PC-3 (cell line): ENCODE measurements at regions not wholly inside any gene's neighbourhood (a gene's known extent, or its start where the extent isn't known, plus 50 kb on each side); places are given as distances from the start of the nearest gene placed in this dataset.

Experiments
- ATAC-seq: fragments of 200-7000 bp; cut with Tn5 transposase; 2 replicates; pipeline ENCODE4 v1.9.1; 2020; ENCODE audit warnings: mild to moderate bottlenecking, moderate library complexity
- BruUV-seq: library from RNA; stranded (reverse); fragments of 400-500 nt; replicated peaks from 2 replicates; lab custom pipeline; 2021; lab: Mats Ljungman, UMichigan
- CTCF ChIA-PET: fragments of 300-600 bp; sonication (Branson Sonifier 250); formaldehyde crosslinking; loops from one replicate; lab custom pipeline; 2022; ENCODE audit warnings: antibody characterized with exemption; lab: Charles Lee
- POLR2A ChIA-PET: fragments of 300-600 bp; sonication (Branson Sonifier 250); formaldehyde crosslinking; loops from one replicate; lab custom pipeline; 2022; ENCODE audit warnings: antibody characterized with exemption; ENCODE audit not compliant: unreplicated experiment; lab: Charles Lee
- DNase-seq: peaks from one replicate; pipeline ENCODE4 v3.0.0-alpha.2; 2015
- H2AFZ ChIP-seq: fragments of 300-600 bp; sonication (generic); 2 replicates; pipeline ENCODE4 v1.6.0; 2016; ENCODE audit warnings: antibody characterized with exemption, low read length
- H3F3A ChIP-seq: fragments of 300-600 bp; sonication (generic); one replicate; pipeline ENCODE4 v1.6.0; 2017; ENCODE audit warnings: antibody characterized with exemption, low read length, control low read depth, mild to moderate bottlenecking; ENCODE audit not compliant: unreplicated experiment
- H3K27ac ChIP-seq: fragments of 300-600 bp; sonication (generic); 2 replicates; pipeline ENCODE4 v1.5.1; 2016; ENCODE audit warnings: mild to moderate bottlenecking, low read length
- H3K27me3 ChIP-seq: fragments of 300-600 bp; sonication (generic); 2 replicates; pipeline ENCODE4 v1.6.1; 2016; ENCODE audit warnings: low read length, mixed read lengths
- H3K36me3 ChIP-seq: fragments of 300-600 bp; sonication (generic); 2 replicates; pipeline ENCODE4 v1.6.1; 2016; ENCODE audit warnings: low read depth, mixed run types, low read length, mixed read lengths
- H3K4me1 ChIP-seq: fragments of 300-600 bp; sonication (generic); 2 replicates; pipeline ENCODE4 v1.5.1; 2016; ENCODE audit warnings: low read length; ENCODE audit not compliant: insufficient read depth
- H3K4me2 ChIP-seq: fragments of 300-600 bp; sonication (generic); 2 replicates; pipeline ENCODE4 v1.6.0; 2016; ENCODE audit warnings: low read length
- H3K4me3 ChIP-seq: fragments of 300-600 bp; sonication (generic); 2 replicates; pipeline ENCODE4 v1.5.1; 2016; ENCODE audit warnings: mild to moderate bottlenecking, low read length, mixed read lengths
- H3K79me2 ChIP-seq: fragments of 300-600 bp; sonication (generic); 2 replicates; pipeline ENCODE4 v1.6.1; 2017; ENCODE audit warnings: low read length, mixed read lengths
- H3K9ac ChIP-seq: fragments of 300-600 bp; sonication (generic); 2 replicates; pipeline ENCODE4 v1.6.0; 2016; ENCODE audit warnings: mild to moderate bottlenecking, low read length
- H3K9me2 ChIP-seq: fragments of 300-600 bp; sonication (generic); replicated peaks from 2 replicates; pipeline ENCODE4 v1.6.1; 2016; ENCODE audit warnings: mixed run types, low read length, mixed read lengths
- H3K9me3 ChIP-seq: fragments of 300-600 bp; sonication (generic); 2 replicates; pipeline ENCODE4 v1.6.1; 2016; ENCODE audit warnings: low read length, mixed read lengths
- H4K20me1 ChIP-seq: fragments of 300-600 bp; sonication (generic); 2 replicates; pipeline ENCODE4 v1.6.1; 2016; ENCODE audit warnings: low read length, mixed read lengths
- EZH2 ChIP-seq: fragments of 300-600 bp; sonication (generic); IDR thresholded peaks from one replicate; pipeline ENCODE4 v1.6.1; 2017; ENCODE audit warnings: antibody characterized with exemption, mild to moderate bottlenecking, low read length; ENCODE audit not compliant: unreplicated experiment
- EZH2phosphoT487 ChIP-seq: fragments of 300-600 bp; sonication (generic); IDR thresholded peaks from 2 replicates; pipeline ENCODE4 v1.6.1; 2018; ENCODE audit warnings: mild to moderate bottlenecking, antibody characterized with exemption, low read length, borderline replicate concordance
- intact Hi-C: fragments of 100-400 bp; cut with micrococcal nuclease; formaldehyde crosslinking; loops from 2 replicates; pipeline ENCODE4 v1.9.0; 2023
- TF ChIP-seq, protein P1 (sequence below): fragments of 300-600 bp; sonication (generic); conservative IDR thresholded peaks from 2 replicates; pipeline ENCODE4 v1.5.1; 2017; ENCODE audit warnings: antibody characterized with exemption, low read depth, mild to moderate bottlenecking, low read length

DNA sequence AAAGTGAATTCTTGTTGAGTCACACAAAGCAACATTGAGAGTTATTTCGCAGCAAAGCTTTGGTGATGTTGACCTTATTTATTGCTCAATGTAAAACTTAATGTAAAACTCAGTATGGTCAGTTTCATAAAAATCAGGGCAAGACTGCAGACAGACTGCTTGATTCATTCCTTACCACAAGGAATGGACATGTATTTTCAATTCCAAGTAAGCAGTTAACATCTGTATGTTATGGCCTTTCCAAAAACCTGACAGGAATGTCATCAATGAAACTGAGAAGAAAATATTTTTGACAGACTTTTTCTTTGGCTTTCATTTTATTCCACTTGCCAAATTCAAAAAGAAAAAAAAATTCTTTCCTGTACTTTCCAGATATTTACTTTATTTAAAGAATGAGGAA is 488.3 kb downstream of the ANKRD50 start:
- no peaks in the 10 kb centered on the region for H3K36me3 ChIP-seq
- H3K27ac ChIP-seq = no peak overlapping the region
- H3F3A ChIP-seq = no peaks in the 10 kb centered on the region
- intact Hi-C loops = no loop called here
- H2AFZ ChIP-seq = no peak overlapping the region
- no peaks in the 10 kb centered on the region for H3K9me3 ChIP-seq
- POLR2A ChIA-PET = no interaction called here
- H3K9me2 ChIP-seq = no peaks in the 10 kb centered on the region
- H3K4me1 ChIP-seq = no peaks in the 10 kb centered on the region
- no peak overlapping the region for H3K4me3 ChIP-seq
- no peaks in the 10 kb centered on the region for H3K79me2 ChIP-seq
- no peak overlapping the region for H3K4me2 ChIP-seq
- TF ChIP-seq EZH2 (no peak), EZH2phosphoT487 (no peak)
- TF ChIP-seq, protein P1, sequence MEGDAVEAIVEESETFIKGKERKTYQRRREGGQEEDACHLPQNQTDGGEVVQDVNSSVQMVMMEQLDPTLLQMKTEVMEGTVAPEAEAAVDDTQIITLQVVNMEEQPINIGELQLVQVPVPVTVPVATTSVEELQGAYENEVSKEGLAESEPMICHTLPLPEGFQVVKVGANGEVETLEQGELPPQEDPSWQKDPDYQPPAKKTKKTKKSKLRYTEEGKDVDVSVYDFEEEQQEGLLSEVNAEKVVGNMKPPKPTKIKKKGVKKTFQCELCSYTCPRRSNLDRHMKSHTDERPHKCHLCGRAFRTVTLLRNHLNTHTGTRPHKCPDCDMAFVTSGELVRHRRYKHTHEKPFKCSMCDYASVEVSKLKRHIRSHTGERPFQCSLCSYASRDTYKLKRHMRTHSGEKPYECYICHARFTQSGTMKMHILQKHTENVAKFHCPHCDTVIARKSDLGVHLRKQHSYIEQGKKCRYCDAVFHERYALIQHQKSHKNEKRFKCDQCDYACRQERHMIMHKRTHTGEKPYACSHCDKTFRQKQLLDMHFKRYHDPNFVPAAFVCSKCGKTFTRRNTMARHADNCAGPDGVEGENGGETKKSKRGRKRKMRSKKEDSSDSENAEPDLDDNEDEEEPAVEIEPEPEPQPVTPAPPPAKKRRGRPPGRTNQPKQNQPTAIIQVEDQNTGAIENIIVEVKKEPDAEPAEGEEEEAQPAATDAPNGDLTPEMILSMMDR = no peak
- no TSS peak for BruUV-seq
- H3K27me3 ChIP-seq = no peaks in the 10 kb centered on the region
- no peak overlapping the region for H3K9ac ChIP-seq
- CTCF ChIA-PET = no interaction called here
- H4K20me1 ChIP-seq = no peaks in the 10 kb centered on the region
- DNase-seq = no peak
- no peak for ATAC-seq

DNA sequence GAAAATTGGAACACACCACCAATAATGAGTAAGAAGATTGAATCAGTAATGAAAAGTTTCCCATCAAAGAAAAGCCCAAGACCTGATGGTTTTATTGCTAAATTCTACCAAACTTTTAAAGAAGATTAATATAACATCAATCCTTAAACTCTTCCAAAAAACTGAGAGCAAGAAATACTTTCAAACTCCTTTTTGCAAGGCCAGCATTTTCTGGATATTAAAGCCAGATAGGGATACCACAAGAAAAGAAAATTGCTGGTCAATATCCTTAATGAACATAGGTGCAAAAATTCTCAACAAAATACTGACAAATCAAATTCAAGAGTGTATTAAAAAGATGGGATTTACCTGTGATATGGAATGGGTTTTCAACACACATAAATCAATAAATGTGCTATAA is 484.6 kb downstream of the ANKRD50 start:
- Histone ChIP-seq H3K36me3 (no peaks in the 10 kb centered on the region), H3K4me2 (no peak overlapping the region), H3K9me2 (no peaks in the 10 kb centered on the region), H3K9ac (no peak overlapping the region), H3K4me3 (no peak overlapping the region), H3K27me3 (no peaks in the 10 kb centered on the region), H3K4me1 (peaks cover 15% of the 10 kb centered on the region), H3K27ac (no peak overlapping the region), H3K9me3 (no peaks in the 10 kb centered on the region), H2AFZ (no peak overlapping the region), H4K20me1 (no peaks in the 10 kb centered on the region), H3K79me2 (no peaks in the 10 kb centered on the region), H3F3A (no peaks in the 10 kb centered on the region)
- no peak for ATAC-seq
- ChIA-PET CTCF (no interaction called here), POLR2A (no interaction called here)
- no peak for DNase-seq
- BruUV-seq = no TSS peak
- no peak for TF ChIP-seq EZH2phosphoT487
- TF ChIP-seq, protein P1 = no peak
- TF ChIP-seq EZH2 = no peak
- intact Hi-C loops = no loop called here

DNA sequence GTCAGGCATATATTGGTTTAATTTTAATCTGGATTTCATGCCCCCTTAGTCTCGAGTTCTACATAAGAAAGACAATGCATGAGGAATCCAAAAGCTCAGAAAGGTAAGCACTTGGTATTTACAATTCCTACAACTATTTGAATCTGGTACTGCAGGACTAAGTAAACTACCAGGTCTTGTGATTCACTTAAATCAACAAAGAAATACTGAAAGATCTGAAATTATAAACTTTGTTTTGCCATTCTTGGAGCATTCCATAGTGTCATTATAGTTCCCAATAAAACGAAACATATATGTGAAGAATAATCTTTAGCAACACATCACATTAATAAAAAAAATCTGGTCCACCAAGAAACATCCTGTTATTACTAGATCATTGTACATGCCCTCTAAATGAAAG is 482.3 kb downstream of the ANKRD50 start:
- H3K4me2 ChIP-seq = no peak overlapping the region
- no TSS peak for BruUV-seq
- H3F3A ChIP-seq = no peaks in the 10 kb centered on the region
- no peaks in the 10 kb centered on the region for H3K9me3 ChIP-seq
- CTCF ChIA-PET = no interaction called here
- no peak overlapping the region for H2AFZ ChIP-seq
- no peaks in the 10 kb centered on the region for H4K20me1 ChIP-seq
- no peaks in the 10 kb centered on the region for H3K9me2 ChIP-seq
- H3K4me3 ChIP-seq = no peak overlapping the region
- POLR2A ChIA-PET = no interaction called here
- TF ChIP-seq, protein P1 = no peak
- no peak for TF ChIP-seq EZH2phosphoT487
- no peak for TF ChIP-seq EZH2
- DNase-seq = peak; percentile 58
- H3K36me3 ChIP-seq = no peaks in the 10 kb centered on the region
- no peak overlapping the region for H3K9ac ChIP-seq
- peak; percentile 81 for ATAC-seq
- no peaks in the 10 kb centered on the region for H3K79me2 ChIP-seq
- H3K27ac ChIP-seq = no peak overlapping the region
- intact Hi-C loops = loop anchor here (10.0 kb wide), 1 partner anchor 45 kb away; no protein-coding TSS in a partner anchor
- peaks cover 20% of the 10 kb centered on the region for H3K4me1 ChIP-seq
- no peaks in the 10 kb centered on the region for H3K27me3 ChIP-seq
